ENCODE measurements at regions not wholly inside any gene's neighbourhood (a gene's known extent, or its start where the extent isn't known, plus 50 kb on each side); places are given as distances from the start of the nearest gene placed in this dataset.

- TF ChIP-seq, protein P1, sequence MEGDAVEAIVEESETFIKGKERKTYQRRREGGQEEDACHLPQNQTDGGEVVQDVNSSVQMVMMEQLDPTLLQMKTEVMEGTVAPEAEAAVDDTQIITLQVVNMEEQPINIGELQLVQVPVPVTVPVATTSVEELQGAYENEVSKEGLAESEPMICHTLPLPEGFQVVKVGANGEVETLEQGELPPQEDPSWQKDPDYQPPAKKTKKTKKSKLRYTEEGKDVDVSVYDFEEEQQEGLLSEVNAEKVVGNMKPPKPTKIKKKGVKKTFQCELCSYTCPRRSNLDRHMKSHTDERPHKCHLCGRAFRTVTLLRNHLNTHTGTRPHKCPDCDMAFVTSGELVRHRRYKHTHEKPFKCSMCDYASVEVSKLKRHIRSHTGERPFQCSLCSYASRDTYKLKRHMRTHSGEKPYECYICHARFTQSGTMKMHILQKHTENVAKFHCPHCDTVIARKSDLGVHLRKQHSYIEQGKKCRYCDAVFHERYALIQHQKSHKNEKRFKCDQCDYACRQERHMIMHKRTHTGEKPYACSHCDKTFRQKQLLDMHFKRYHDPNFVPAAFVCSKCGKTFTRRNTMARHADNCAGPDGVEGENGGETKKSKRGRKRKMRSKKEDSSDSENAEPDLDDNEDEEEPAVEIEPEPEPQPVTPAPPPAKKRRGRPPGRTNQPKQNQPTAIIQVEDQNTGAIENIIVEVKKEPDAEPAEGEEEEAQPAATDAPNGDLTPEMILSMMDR (IDR thresholded peaks at IDR 0.05; ENCODE audit: low read depth, low read length, poor library complexity, severe bottlenecking): no peak
- no peak for TF ChIP-seq EZH2phosphoT487 (IDR thresholded peaks at IDR 0.05; ENCODE audit: borderline replicate concordance, low read length)
Measured at GRCh38 chr16:86432691-86433090, 77.6 kb upstream of the FOXF1 start.

All from DOHH2 (cell line).